ENCODE measurements at regions not wholly inside any gene's neighbourhood (a gene's known extent, or its start where the extent isn't known, plus 50 kb on each side); places are given as distances from the start of the nearest gene placed in this dataset.

- intact Hi-C loops (cut with DNase I) = no loop called here
- H3K4me3 ChIP-seq = no peak overlapping the region
- ATAC-seq (no peak), DNase-seq (no peak)
- no peaks in the 10 kb centered on the region for H3K4me1 ChIP-seq
- no peaks in the 10 kb centered on the region for H3K27me3 ChIP-seq
- TF ChIP-seq CTCF (IDR thresholded peaks at IDR 0.05) = no peak
- TF ChIP-seq POLR2A (IDR thresholded peaks at IDR 0.05) = no peak
- no peaks in the 10 kb centered on the region for H3K36me3 ChIP-seq
- no peak overlapping the region for H3K27ac ChIP-seq
- H3K9me3 ChIP-seq = no peaks in the 10 kb centered on the region
- 59 to 63% (median 63%) methylated on average over 5 of the region's 5 CpGs for WGBS, 4 donors
These were observed 156.6 kb upstream of the MTNR1B start for GRCh38 chr11:92812841-92813240.

GRCh38 chr11:92819830-92820229 lies 149.6 kb upstream of the MTNR1B start:
- WGBS, 4 donors = 53 to 68% (median 57%) methylated on average over 2 of the region's 2 CpGs
- no peak for ATAC-seq

GRCh38 chr11:92820860-92821259 lies 148.6 kb upstream of the MTNR1B start:
- H3K36me3 ChIP-seq = no peaks in the 10 kb centered on the region
- intact Hi-C loops (cut with DNase I) = loop anchor here in 1 of 10 donors (10.0 kb wide), 1 partner anchor 56 kb away; no protein-coding TSS in a partner anchor
- ATAC-seq (no peak), DNase-seq (no peak)
- no peaks in the 10 kb centered on the region for H3K27me3 ChIP-seq
- H3K9me3 ChIP-seq = peaks cover 0 to 5% (median 0%) of the 10 kb centered on the region in 12 donors
- TF ChIP-seq CTCF (IDR thresholded peaks at IDR 0.05) = no peak
- no peak for TF ChIP-seq POLR2A (IDR thresholded peaks at IDR 0.05)
- no peak overlapping the region for H3K4me3 ChIP-seq
- H3K27ac ChIP-seq = no peak overlapping the region
- no peaks in the 10 kb centered on the region for H3K4me1 ChIP-seq

More at GRCh38 chr11:92819830-92820229, 149.6 kb upstream of the MTNR1B start:
- no peak for TF ChIP-seq POLR2A (IDR thresholded peaks at IDR 0.05)
- TF ChIP-seq CTCF (IDR thresholded peaks at IDR 0.05) = no peak
- H3K4me3 ChIP-seq = no peak overlapping the region
- intact Hi-C loops (cut with DNase I) = loop anchor here in 1 of 10 donors (10.0 kb wide), 1 partner anchor 55 kb away; no protein-coding TSS in a partner anchor
- no peaks in the 10 kb centered on the region for H3K27me3 ChIP-seq
- no peak overlapping the region for H3K27ac ChIP-seq
- no peaks in the 10 kb centered on the region for H3K4me1 ChIP-seq
- no peak for DNase-seq
- H3K9me3 ChIP-seq = peaks cover 0 to 5% (median 0%) of the 10 kb centered on the region in 12 donors
- H3K36me3 ChIP-seq = no peaks in the 10 kb centered on the region

- no peak for DNase-seq
- H3K36me3 ChIP-seq = no peaks in the 10 kb centered on the region
- TF ChIP-seq CTCF (IDR thresholded peaks at IDR 0.05) (no peak), POLR2A (IDR thresholded peaks at IDR 0.05) (no peak)
- H3K9me3 ChIP-seq = peaks cover 0 to 5% (median 0%) of the 10 kb centered on the region in 12 donors
- 83 to 91% (median 87%) methylated on average over 3 of the region's 3 CpGs for WGBS, 4 donors
- H3K4me1 ChIP-seq = peaks cover 0 to 5% (median 0%) of the 10 kb centered on the region in 12 donors
- no peak overlapping the region for H3K4me3 ChIP-seq
- intact Hi-C loops (cut with DNase I) = loop anchor here in 1 of 10 donors (10.0 kb wide), 1 partner anchor 58 kb away; no protein-coding TSS in a partner anchor
- no peak overlapping the region for H3K27ac ChIP-seq
- ATAC-seq = no peak
- H3K27me3 ChIP-seq = no peaks in the 10 kb centered on the region
These were observed 147.0 kb upstream of the MTNR1B start for GRCh38 chr11:92822410-92822809.

Measured in heart left ventricle (tissue), 16 donors.